ENCODE measurements at regions not wholly inside any gene's neighbourhood (a gene's known extent, or its start where the extent isn't known, plus 50 kb on each side); places are given as distances from the start of the nearest gene placed in this dataset.

GRCh38 chr3:110933821-110934426 is 137.7 kb upstream of the NECTIN3 start:
- TF ChIP-seq TCF12 (IDR thresholded peaks at IDR 0.05; ENCODE audit: low read depth): no peak
- TF ChIP-seq CREB1 (IDR thresholded peaks at IDR 0.05; ENCODE audit: low read depth): no peak
- no peak for TF ChIP-seq NFIC (IDR thresholded peaks at IDR 0.05)
- no peak for TF ChIP-seq RAD21 (IDR thresholded peaks at IDR 0.05; ENCODE audit: low read depth)
- no peak for TF ChIP-seq USF1 (IDR thresholded peaks at IDR 0.05)
- no peak for TF ChIP-seq TEAD4 (IDR thresholded peaks at IDR 0.05)
- TF ChIP-seq FOXM1 (IDR thresholded peaks at IDR 0.05; ENCODE audit: borderline replicate concordance, low read depth): no peak
- no peak for TF ChIP-seq CEBPB (IDR thresholded peaks at IDR 0.05)
- TF ChIP-seq REST (IDR thresholded peaks at IDR 0.05; ENCODE audit: low read depth): no peak

- no peak for TF ChIP-seq FOXM1 (IDR thresholded peaks at IDR 0.05; ENCODE audit: borderline replicate concordance, low read depth)
- no peak for TF ChIP-seq YY1 (IDR thresholded peaks at IDR 0.05; ENCODE audit: low read depth)
- TF ChIP-seq RAD21 (IDR thresholded peaks at IDR 0.05; ENCODE audit: low read depth): no peak
These were observed 133.0 kb upstream of the NECTIN3 start for GRCh38 chr3:110938629-110939028.

- TF ChIP-seq TCF12 (IDR thresholded peaks at IDR 0.05; ENCODE audit: low read depth) (no peak), MAX (IDR thresholded peaks at IDR 0.05) (no peak), TEAD4 (IDR thresholded peaks at IDR 0.05) (no peak), FOXM1 (IDR thresholded peaks at IDR 0.05; ENCODE audit: borderline replicate concordance, low read depth) (no peak)
These were observed 131.6 kb upstream of the NECTIN3 start for GRCh38 chr3:110940055-110940454.

GRCh38 chr3:110944782-110945181 is 126.8 kb upstream of the NECTIN3 start:
- TF ChIP-seq NFIC (IDR thresholded peaks at IDR 0.05) (no peak), YY1 (IDR thresholded peaks at IDR 0.05; ENCODE audit: low read depth) (no peak), ZBTB7A (IDR thresholded peaks at IDR 0.05; ENCODE audit: low read depth) (no peak)

GRCh38 chr3:110946810-110947209 is 124.8 kb upstream of the NECTIN3 start:
- no peak for TF ChIP-seq ZBTB7A (IDR thresholded peaks at IDR 0.05; ENCODE audit: low read depth)
- TF ChIP-seq TAF1 (IDR thresholded peaks at IDR 0.05; ENCODE audit: low read depth): no peak
- no peak for TF ChIP-seq USF1 (IDR thresholded peaks at IDR 0.05)
- no peak for TF ChIP-seq CEBPB (IDR thresholded peaks at IDR 0.05)
- TF ChIP-seq NFIC (IDR thresholded peaks at IDR 0.05): no peak
- no peak for TF ChIP-seq YY1 (IDR thresholded peaks at IDR 0.05; ENCODE audit: low read depth)
- no peak for TF ChIP-seq TCF12 (IDR thresholded peaks at IDR 0.05; ENCODE audit: low read depth)
- no peak for TF ChIP-seq EGR1 (IDR thresholded peaks at IDR 0.05)
- TF ChIP-seq TEAD4 (IDR thresholded peaks at IDR 0.05): no peak
- TF ChIP-seq MAX (IDR thresholded peaks at IDR 0.05): no peak

GRCh38 chr3:110955301-110955880 is 116.2 kb upstream of the NECTIN3 start:
- no peak for TF ChIP-seq EP300 (IDR thresholded peaks at IDR 0.05; ENCODE audit: borderline replicate concordance)
- TF ChIP-seq NFIC (IDR thresholded peaks at IDR 0.05): no peak
- TF ChIP-seq YY1 (IDR thresholded peaks at IDR 0.05; ENCODE audit: low read depth): no peak
- no peak for TF ChIP-seq TEAD4 (IDR thresholded peaks at IDR 0.05)
- TF ChIP-seq CREB1 (IDR thresholded peaks at IDR 0.05; ENCODE audit: low read depth): no peak
- no peak for TF ChIP-seq RAD21 (IDR thresholded peaks at IDR 0.05; ENCODE audit: low read depth)
- TF ChIP-seq FOXM1 (IDR thresholded peaks at IDR 0.05; ENCODE audit: borderline replicate concordance, low read depth): no peak
- no peak for TF ChIP-seq USF1 (IDR thresholded peaks at IDR 0.05)
- no peak for TF ChIP-seq ZBTB7A (IDR thresholded peaks at IDR 0.05; ENCODE audit: low read depth)
- TF ChIP-seq MAX (IDR thresholded peaks at IDR 0.05): no peak
- TF ChIP-seq CEBPB (IDR thresholded peaks at IDR 0.05): no peak
- no peak for TF ChIP-seq REST (IDR thresholded peaks at IDR 0.05; ENCODE audit: low read depth)
- TF ChIP-seq TAF1 (IDR thresholded peaks at IDR 0.05; ENCODE audit: low read depth): no peak
- TF ChIP-seq EGR1 (IDR thresholded peaks at IDR 0.05): no peak

All from Ishikawa (cell line).